GM12878 (cell line): ENCODE measurements at regions not wholly inside any gene's neighbourhood (a gene's known extent, or its start where the extent isn't known, plus 50 kb on each side); places are given as distances from the start of the nearest gene placed in this dataset.

Source experiments
- ATAC-seq: fragments of 200-7000 bp; cut with Tn5 transposase; 3 replicates; pipeline ENCODE4 v1.9.1; 2020; ENCODE audit warnings: mild to moderate bottlenecking, moderate library complexity
- BruUV-seq: library from RNA; stranded (reverse); fragments of 400-500 nt; replicated peaks from 2 replicates; lab custom pipeline; 2021; lab: Mats Ljungman, UMichigan
- CTCF ChIA-PET: fragments of 300-600 bp; sonication (Branson Sonifier 250); formaldehyde crosslinking; extraction: SDS; loops from one replicate; lab custom pipeline; 2021; ENCODE audit warnings: inconsistent platforms; lab: Yijun Ruan, JAX
- POLR2A ChIA-PET: fragments of 350-600 bp; formaldehyde crosslinking; extraction: SDS; loops from one replicate; lab custom pipeline; 2021; ENCODE audit warnings: inconsistent platforms; lab: Charles Lee
- RAD21 ChIA-PET: fragments of 300-600 bp; sonication (Branson Sonifier 250); formaldehyde crosslinking; loops from one replicate; lab custom pipeline; 2023; ENCODE audit warnings: antibody characterized with exemption; ENCODE audit not compliant: unreplicated experiment; lab: Charles Lee
- SMC1A ChIA-PET: fragments of 300-600 bp; sonication (Branson Sonifier 250); formaldehyde crosslinking; loops from one replicate; lab custom pipeline; 2023; ENCODE audit not compliant: unreplicated experiment, uncharacterized antibody; lab: Charles Lee
- DNase-seq: peaks from one replicate; pipeline ENCODE4 v3.0.0-alpha.2; 2011; ENCODE audit warnings: low read depth, low spot score
- FAIRE-seq: peaks from 3 replicates; lab custom pipeline; 2011; peaks lifted over from hg19 to GRCh38; lab: Jason Lieb, UNC
- H2AFZ ChIP-seq: 2 replicates; pipeline ENCODE4 v1.6.0; 2011; ENCODE audit warnings: low read depth, low read length, control low read depth; ENCODE audit not compliant: control insufficient read depth
- H3K27ac ChIP-seq: 2 replicates; pipeline ENCODE4 v1.5.1; 2011; ENCODE audit warnings: control low read depth; ENCODE audit not compliant: control insufficient read depth, insufficient read depth
- H3K27me3 ChIP-seq, 2 experiments: replicated peaks in 1 of 2; 2 replicates each; pipeline versions ENCODE4 v1.6.0 to v1.6.1; 2011; ENCODE audit warnings: low read length in 1 of 2; ENCODE audit not compliant: control insufficient read depth in 2 of 2, insufficient read depth in 2 of 2
- H3K36me3 ChIP-seq, 2 experiments: 2 replicates each; pipeline ENCODE4 v1.5.1; 2011; ENCODE audit warnings: low read length in 1 of 2; ENCODE audit not compliant: control insufficient read depth in 2 of 2, insufficient read depth in 2 of 2
- H3K4me1 ChIP-seq: 2 replicates; pipeline ENCODE4 v1.6.1; 2011; ENCODE audit warnings: mild to moderate bottlenecking, low read length, moderate library complexity, mixed read lengths; ENCODE audit not compliant: control insufficient read depth, insufficient read depth
- H3K4me2 ChIP-seq: 2 replicates; pipeline ENCODE4 v1.6.0; 2011; ENCODE audit warnings: control low read depth; ENCODE audit not compliant: control insufficient read depth, insufficient read depth
- H3K4me3 ChIP-seq: fragments of 200-600 bp; sonication (generic); 2 replicates; pipeline ENCODE4 v1.5.1; 2016
- H3K79me2 ChIP-seq: 2 replicates; pipeline ENCODE4 v1.6.0; 2011; ENCODE audit warnings: low read length; ENCODE audit not compliant: control insufficient read depth, insufficient read depth
- H3K9ac ChIP-seq: 2 replicates; pipeline ENCODE4 v1.8.0; 2011; ENCODE audit warnings: low read length, control low read depth, mixed read lengths; ENCODE audit not compliant: control insufficient read depth, insufficient read depth
- H3K9me3 ChIP-seq: replicated peaks from 3 replicates; pipeline ENCODE4 v1.5.1; 2011; ENCODE audit warnings: mild to moderate bottlenecking, low read length; ENCODE audit not compliant: control insufficient read depth, insufficient read depth
- H4K20me1 ChIP-seq: 2 replicates; pipeline ENCODE4 v1.6.0; 2011; ENCODE audit not compliant: control insufficient read depth, insufficient read depth
- EZH2 ChIP-seq: IDR thresholded peaks from 2 replicates; pipeline ENCODE4 v1.6.1; 2012; ENCODE audit warnings: low read depth, mild to moderate bottlenecking, control low read depth, inconsistent platforms, low read length, borderline replicate concordance; ENCODE audit not compliant: control insufficient read depth
- HDAC2 ChIP-seq: fragments of 200-600 bp; sonication (generic); IDR thresholded peaks from 2 replicates; pipeline ENCODE4 v1.6.1; 2017
- IKZF1 ChIP-seq: fragments of 450-650 bp; conservative IDR thresholded peaks from 2 replicates; pipeline ENCODE4 v1.6.1; 2017; ENCODE audit warnings: antibody characterized with exemption, mild to moderate bottlenecking
- NFXL1 ChIP-seq: fragments of 450-650 bp; IDR thresholded peaks from 2 replicates; pipeline ENCODE4 v1.6.1; 2017; ENCODE audit warnings: antibody characterized with exemption, mild to moderate bottlenecking, borderline replicate concordance
- POLR2AphosphoS2 ChIP-seq: IDR thresholded peaks from 2 replicates; pipeline ENCODE4 v1.6.1; 2011; ENCODE audit warnings: low read depth, mild to moderate bottlenecking, low read length, improper control_type of control experiment, moderate library complexity
- RAD21 ChIP-seq: IDR thresholded peaks from 2 replicates; pipeline ENCODE4 v1.6.1; 2011; ENCODE audit warnings: mild to moderate bottlenecking, low read depth, low read length, moderate library complexity; ENCODE audit not compliant: insufficient read depth
- RELA ChIP-seq: fragments of 450-650 bp; IDR thresholded peaks from 2 replicates; pipeline ENCODE4 v1.8.0; 2014; ENCODE audit warnings: borderline replicate concordance; ENCODE audit not compliant: partially characterized antibody
- SMAD5 ChIP-seq: IDR thresholded peaks from 2 replicates; pipeline ENCODE4 v1.6.1; 2016; ENCODE audit warnings: antibody characterized with exemption, low read depth
- SUZ12 ChIP-seq: fragments of 200-600 bp; sonication (generic); IDR thresholded peaks from one replicate; pipeline ENCODE4 v1.6.1; 2018; ENCODE audit warnings: antibody characterized with exemption, mild to moderate bottlenecking; ENCODE audit not compliant: unreplicated experiment
- TARDBP ChIP-seq: IDR thresholded peaks from 2 replicates; pipeline ENCODE4 v1.6.1; 2016; ENCODE audit warnings: borderline replicate concordance
- ZBED1 ChIP-seq: IDR thresholded peaks from 2 replicates; pipeline ENCODE4 v1.6.1; 2016; ENCODE audit warnings: borderline replicate concordance
- ZNF207 ChIP-seq: fragments of 450-650 bp; IDR thresholded peaks from 2 replicates; pipeline ENCODE4 v1.6.1; 2014; ENCODE audit warnings: antibody characterized with exemption, mild to moderate bottlenecking, borderline replicate concordance
- ZNF592 ChIP-seq: fragments of 450-650 bp; IDR thresholded peaks from 2 replicates; pipeline ENCODE4 v1.6.1; 2017; ENCODE audit warnings: mild to moderate bottlenecking, moderate library complexity
- WGBS: methylation state at CpG from one replicate; pipeline ENCODE4 v1.1.6; 2016; ENCODE audit warnings: low lambda C conversion rate; ENCODE audit not compliant: insufficient replicate concordance, insufficient coverage; ENCODE audit errors: missing lambda C conversion rate; 5-methylcytosine and 5-hydroxymethylcytosine counted together
- in situ Hi-C: fragments of 300-500 bp; cut with MboI; formaldehyde crosslinking; loops from 9 replicates; pipeline ENCODE4 v1.14.3; 2018; ENCODE audit warnings: mixed read lengths
- intact Hi-C: fragments of 100-400 bp; cut with micrococcal nuclease; formaldehyde crosslinking; loops from one replicate; pipeline ENCODE4 v1.14.2; 2022; ENCODE audit not compliant: unreplicated experiment
- TF ChIP-seq, protein P1 (sequence below): IDR thresholded peaks from 2 replicates; pipeline ENCODE4 v1.6.1; 2011; ENCODE audit warnings: low read depth, mild to moderate bottlenecking, low read length, moderate library complexity, borderline replicate concordance; ENCODE audit errors: extremely low read depth
- TF ChIP-seq, protein P2 (sequence below): fragments of 450-650 bp; IDR thresholded peaks from 2 replicates; pipeline ENCODE4 v1.6.1; 2018; ENCODE audit warnings: mild to moderate bottlenecking, low read depth, moderate library complexity; ENCODE audit not compliant: partially characterized antibody

DNA sequence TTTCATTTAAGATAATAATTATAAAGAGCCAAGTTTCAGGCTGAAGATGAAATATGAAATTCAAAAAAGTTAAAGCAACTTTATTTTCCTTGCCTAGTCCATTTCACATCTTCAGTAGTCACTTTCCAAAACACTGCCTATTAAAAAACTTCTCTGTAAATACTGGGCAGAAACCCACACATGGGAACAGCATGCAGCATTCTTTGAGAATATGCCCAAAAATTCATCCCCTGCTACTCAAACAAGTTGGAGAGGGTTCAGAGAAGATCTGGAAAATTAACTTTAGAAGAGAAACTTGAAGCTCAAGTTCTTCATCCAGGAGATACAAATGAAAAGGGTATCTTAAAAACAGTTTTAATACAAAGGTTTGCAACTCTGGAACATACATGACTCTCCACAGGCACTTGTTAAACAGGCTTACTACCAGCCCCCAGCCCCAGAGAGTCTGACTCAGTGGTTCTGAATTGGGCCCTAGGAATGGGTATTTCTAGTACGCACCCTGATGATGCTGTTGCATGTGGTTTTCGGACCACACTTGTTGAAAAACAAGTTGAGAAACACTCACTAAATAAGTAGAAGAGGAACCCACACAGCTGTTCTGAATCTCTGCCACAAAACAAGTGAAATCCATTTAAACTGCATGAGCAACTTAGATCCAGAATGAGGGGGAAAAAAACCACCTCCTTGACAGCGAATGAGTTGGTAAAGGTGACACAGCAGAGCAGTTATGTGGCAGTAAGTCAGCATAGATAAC, 329.1 kb downstream of the SATB2 start:
- no TSS peak for BruUV-seq
- intact Hi-C loops (no loop called here), in situ Hi-C loops (no loop called here)
- DNase-seq (no peak), FAIRE-seq (no peak), ATAC-seq (no peak; the same call in 2 of the 3 replicates)
- Histone ChIP-seq H3K4me3 (no peak overlapping the region), H3K9me3 (no peaks in the 10 kb centered on the region), H3K4me2 (no peak overlapping the region), H4K20me1 (no peaks in the 10 kb centered on the region; the same call in 1 of the 2 replicates), H3K36me3 (no peaks in the 10 kb centered on the region), H3K27me3 (no peaks in the 10 kb centered on the region; a peak in 1 of 4 replicates), H3K79me2 (no peaks in the 10 kb centered on the region), H2AFZ (no peak overlapping the region), H3K4me1 (no peaks in the 10 kb centered on the region), H3K9ac (no peak overlapping the region), H3K27ac (no peak overlapping the region)
- ChIA-PET POLR2A (no interaction called here), SMC1A (interaction anchor here (0.7 to 2.4 kb wide), 4 partner anchors 11 to 86 kb away, joined by 3 to 10 read pairs (median 6); no protein-coding TSS in a partner anchor), CTCF (no interaction called here), RAD21 (interaction anchor here (1.0 kb wide), 1 partner anchor 127 kb away, joined by 3 read pairs; no protein-coding TSS in a partner anchor)
- WGBS: 38% methylated on average over 3 of the region's 3 CpGs
- TF ChIP-seq ZNF207: no peak
- TF ChIP-seq NFXL1: no peak
- TF ChIP-seq TARDBP: no peak
- TF ChIP-seq HDAC2: no peak
- no peak for TF ChIP-seq ZBED1
- TF ChIP-seq IKZF1: no peak
- no peak for TF ChIP-seq SMAD5
- no peak for TF ChIP-seq SUZ12
- TF ChIP-seq RAD21: no peak
- TF ChIP-seq, protein P1, sequence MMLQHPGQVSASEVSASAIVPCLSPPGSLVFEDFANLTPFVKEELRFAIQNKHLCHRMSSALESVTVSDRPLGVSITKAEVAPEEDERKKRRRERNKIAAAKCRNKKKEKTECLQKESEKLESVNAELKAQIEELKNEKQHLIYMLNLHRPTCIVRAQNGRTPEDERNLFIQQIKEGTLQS: no peak
- TF ChIP-seq, protein P2, sequence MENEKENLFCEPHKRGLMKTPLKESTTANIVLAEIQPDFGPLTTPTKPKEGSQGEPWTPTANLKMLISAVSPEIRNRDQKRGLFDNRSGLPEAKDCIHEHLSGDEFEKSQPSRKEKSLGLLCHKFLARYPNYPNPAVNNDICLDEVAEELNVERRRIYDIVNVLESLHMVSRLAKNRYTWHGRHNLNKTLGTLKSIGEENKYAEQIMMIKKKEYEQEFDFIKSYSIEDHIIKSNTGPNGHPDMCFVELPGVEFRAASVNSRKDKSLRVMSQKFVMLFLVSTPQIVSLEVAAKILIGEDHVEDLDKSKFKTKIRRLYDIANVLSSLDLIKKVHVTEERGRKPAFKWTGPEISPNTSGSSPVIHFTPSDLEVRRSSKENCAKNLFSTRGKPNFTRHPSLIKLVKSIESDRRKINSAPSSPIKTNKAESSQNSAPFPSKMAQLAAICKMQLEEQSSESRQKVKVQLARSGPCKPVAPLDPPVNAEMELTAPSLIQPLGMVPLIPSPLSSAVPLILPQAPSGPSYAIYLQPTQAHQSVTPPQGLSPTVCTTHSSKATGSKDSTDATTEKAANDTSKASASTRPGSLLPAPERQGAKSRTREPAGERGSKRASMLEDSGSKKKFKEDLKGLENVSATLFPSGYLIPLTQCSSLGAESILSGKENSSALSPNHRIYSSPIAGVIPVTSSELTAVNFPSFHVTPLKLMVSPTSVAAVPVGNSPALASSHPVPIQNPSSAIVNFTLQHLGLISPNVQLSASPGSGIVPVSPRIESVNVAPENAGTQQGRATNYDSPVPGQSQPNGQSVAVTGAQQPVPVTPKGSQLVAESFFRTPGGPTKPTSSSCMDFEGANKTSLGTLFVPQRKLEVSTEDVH: no peak
- no peak for TF ChIP-seq ZNF592
- no peak for TF ChIP-seq EZH2
- no peak for TF ChIP-seq RELA
- TF ChIP-seq POLR2AphosphoS2: no peak
